Progenitor cell of endocrine pancreas (in vitro differentiated cells): ENCODE measurements at regions not wholly inside any gene's neighbourhood (a gene's known extent, or its start where the extent isn't known, plus 50 kb on each side); places are given as distances from the start of the nearest gene placed in this dataset.

ENCODE experiments used
- DNase-seq: peaks from one replicate; pipeline ENCODE4 v3.0.0; 2021; ENCODE audit warnings: low spot score; ENCODE audit not compliant: unreplicated experiment
- H3K27ac Mint-ChIP-seq: 2 replicates; pipeline ENCODE4 v1.8.0; 2021; ENCODE audit warnings: mild to moderate bottlenecking, moderate library complexity, mixed read lengths
- H3K27me3 Mint-ChIP-seq: 2 replicates; pipeline ENCODE4 v1.8.0; 2021; ENCODE audit warnings: mixed read lengths
- H3K36me3 Mint-ChIP-seq: 2 replicates; pipeline ENCODE4 v1.8.0; 2022; ENCODE audit warnings: mixed read lengths; ENCODE audit not compliant: insufficient read depth
- H3K4me1 Mint-ChIP-seq: 2 replicates; pipeline ENCODE4 v1.8.0; 2021; ENCODE audit warnings: low read depth, mixed read lengths
- H3K4me3 Mint-ChIP-seq: 2 replicates; pipeline ENCODE4 v1.8.0; 2021; ENCODE audit warnings: low read depth, mild to moderate bottlenecking, moderate library complexity, mixed read lengths
- H3K9me3 Mint-ChIP-seq: 2 replicates; pipeline ENCODE4 v1.8.0; 2021; ENCODE audit warnings: low read depth, mixed read lengths
- CTCF ChIP-seq: fragments of 200-600 bp; sonication (generic); IDR thresholded peaks from one replicate; pipeline ENCODE4 v1.5.0; 2021; ENCODE audit warnings: antibody characterized with exemption, mild to moderate bottlenecking; ENCODE audit not compliant: unreplicated experiment

- H3K27ac Mint-ChIP-seq: no peak overlapping the region
- no peak for TF ChIP-seq CTCF
- no peaks in the 10 kb centered on the region for H3K36me3 Mint-ChIP-seq
- H3K9me3 Mint-ChIP-seq: no peaks in the 10 kb centered on the region
- no peak for DNase-seq
- peaks cover 9% of the 10 kb centered on the region for H3K4me1 Mint-ChIP-seq
- H3K4me3 Mint-ChIP-seq: no peak overlapping the region
- H3K27me3 Mint-ChIP-seq: no peaks in the 10 kb centered on the region
These were observed 277.8 kb downstream of the RAP2B start for GRCh38 chr3:153439780-153440179.

- no peaks in the 10 kb centered on the region for H3K27me3 Mint-ChIP-seq
- no peak overlapping the region for H3K4me3 Mint-ChIP-seq
- H3K27ac Mint-ChIP-seq: no peak overlapping the region
- no peak for TF ChIP-seq CTCF
- no peaks in the 10 kb centered on the region for H3K36me3 Mint-ChIP-seq
- no peaks in the 10 kb centered on the region for H3K9me3 Mint-ChIP-seq
- DNase-seq: no peak
- peaks cover 9% of the 10 kb centered on the region for H3K4me1 Mint-ChIP-seq
These were observed 278.3 kb downstream of the RAP2B start for GRCh38 chr3:153440311-153440710.

DNA sequence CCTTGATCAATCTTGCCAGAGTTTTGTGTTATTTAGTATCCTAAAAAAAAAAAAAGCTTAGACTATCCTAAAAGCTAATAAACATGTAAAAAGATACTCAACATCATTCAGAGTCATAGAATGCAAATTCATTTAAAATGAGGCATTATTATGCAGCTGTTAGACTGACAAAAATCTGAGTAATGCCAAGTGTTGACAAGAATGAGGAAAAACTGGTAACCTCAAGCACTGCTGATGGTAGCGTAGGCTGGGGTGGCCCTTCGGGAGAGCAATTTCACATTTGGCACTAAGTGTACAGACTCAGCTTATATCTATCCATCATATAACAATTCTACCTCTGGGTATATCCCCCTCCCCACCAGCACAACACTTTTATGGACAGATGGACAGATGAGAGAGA, 280.4 kb downstream of the RAP2B start:
- H3K27ac Mint-ChIP-seq: no peak overlapping the region
- no peak for TF ChIP-seq CTCF
- H3K9me3 Mint-ChIP-seq: no peaks in the 10 kb centered on the region
- no peak for DNase-seq
- no peaks in the 10 kb centered on the region for H3K27me3 Mint-ChIP-seq
- H3K4me3 Mint-ChIP-seq: no peak overlapping the region
- no peaks in the 10 kb centered on the region for H3K36me3 Mint-ChIP-seq
- peaks cover 9% of the 10 kb centered on the region for H3K4me1 Mint-ChIP-seq

DNA sequence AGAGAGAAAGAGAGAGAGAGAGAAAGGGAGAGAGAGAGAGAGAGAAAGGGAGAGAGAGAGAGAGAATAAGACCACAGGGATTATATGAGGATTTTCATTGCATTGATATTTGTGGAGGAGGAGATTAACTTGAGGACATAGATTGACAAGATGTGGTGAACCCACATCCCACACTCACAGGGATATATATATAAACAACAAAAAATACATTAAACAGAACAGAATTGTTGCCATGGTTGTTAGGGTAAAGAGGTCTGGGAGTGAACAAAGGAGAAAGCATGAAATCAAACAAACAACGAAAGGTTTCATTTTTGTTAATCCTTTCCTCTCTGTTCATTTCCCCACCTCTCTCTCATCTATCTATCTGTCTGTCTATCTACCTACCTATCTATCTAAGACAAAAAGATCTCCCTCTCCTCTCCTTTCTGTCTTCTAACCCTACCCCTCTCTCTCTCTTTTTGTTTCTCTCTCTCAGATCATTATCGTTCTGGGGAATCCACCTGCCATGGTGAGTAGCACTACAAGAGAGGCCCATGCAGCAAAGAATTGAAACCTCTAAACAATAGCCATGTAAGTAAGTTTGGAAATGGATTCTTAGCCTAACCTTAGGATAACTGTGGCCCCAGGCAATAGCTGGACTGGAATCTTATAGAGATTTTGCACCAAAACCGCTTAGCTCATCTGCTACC, 280.9 kb downstream of the RAP2B start:
- Mint-ChIP-seq H3K4me3 (no peak overlapping the region), H3K9me3 (no peaks in the 10 kb centered on the region), H3K36me3 (no peaks in the 10 kb centered on the region), H3K4me1 (peaks cover 9% of the 10 kb centered on the region), H3K27me3 (no peaks in the 10 kb centered on the region), H3K27ac (no peak overlapping the region)
- TF ChIP-seq CTCF: no peak
- no peak for DNase-seq

- Mint-ChIP-seq H3K36me3 (no peaks in the 10 kb centered on the region), H3K4me3 (no peak overlapping the region), H3K9me3 (no peaks in the 10 kb centered on the region), H3K4me1 (peaks cover 3% of the 10 kb centered on the region), H3K27ac (no peak overlapping the region), H3K27me3 (no peaks in the 10 kb centered on the region)
- TF ChIP-seq CTCF: no peak
- DNase-seq: no peak
These were observed 281.9 kb downstream of the RAP2B start for GRCh38 chr3:153443961-153444360.
